H9 (cell line): ENCODE measurements at regions not wholly inside any gene's neighbourhood (a gene's known extent, or its start where the extent isn't known, plus 50 kb on each side); places are given as distances from the start of the nearest gene placed in this dataset.

Experiments
- DNase-seq: peaks from one replicate; pipeline ENCODE4 v3.0.0-alpha.2; 2017
- H2AFZ ChIP-seq: one replicate; pipeline ENCODE4 v1.6.1; 2013; ENCODE audit warnings: mild to moderate bottlenecking, low read length, control low read depth, moderate library complexity
- H2AK5ac ChIP-seq: 2 replicates; pipeline ENCODE4 v1.6.1; 2013; ENCODE audit warnings: low read length, control low read depth, mixed read lengths; ENCODE audit not compliant: insufficient read length
- H2BK120ac ChIP-seq: one replicate; pipeline ENCODE4 v1.6.1; 2013; ENCODE audit warnings: low read depth, mild to moderate bottlenecking, low read length, control low read depth, inconsistent platforms; ENCODE audit not compliant: poor library complexity, severe bottlenecking
- H2BK12ac ChIP-seq: 2 replicates; pipeline ENCODE4 v1.6.1; 2013; ENCODE audit warnings: low read length, control low read depth, mixed read lengths, low read depth; ENCODE audit not compliant: insufficient read length
- H2BK15ac ChIP-seq: 2 replicates; pipeline ENCODE4 v1.6.1; 2013; ENCODE audit warnings: low read depth, low read length, control low read depth
- H2BK20ac ChIP-seq: one replicate; pipeline ENCODE4 v1.6.1; 2013; ENCODE audit warnings: low read depth, mild to moderate bottlenecking, low read length, control low read depth, inconsistent platforms; ENCODE audit not compliant: poor library complexity, severe bottlenecking
- H2BK5ac ChIP-seq: 2 replicates; pipeline ENCODE4 v1.6.1; 2013; ENCODE audit warnings: low read length, control low read depth, mixed read lengths; ENCODE audit not compliant: insufficient read length
- H3K14ac ChIP-seq: 2 replicates; pipeline ENCODE4 v1.6.1; 2013; ENCODE audit warnings: low read length, control low read depth; ENCODE audit not compliant: insufficient read depth
- H3K18ac ChIP-seq: 2 replicates; pipeline ENCODE4 v1.6.1; 2013; ENCODE audit warnings: low read depth, mild to moderate bottlenecking, mixed read lengths, low read length, control low read depth; ENCODE audit not compliant: insufficient read length
- H3K23ac ChIP-seq: 2 replicates; pipeline ENCODE4 v1.6.1; 2013; ENCODE audit warnings: low read length, control low read depth, mixed read lengths, low read depth; ENCODE audit not compliant: insufficient read length
- H3K23me2 ChIP-seq: 2 replicates; pipeline ENCODE4 v1.6.1; 2013; ENCODE audit warnings: low read depth, mild to moderate bottlenecking, mixed read lengths, low read length, control low read depth; ENCODE audit not compliant: insufficient read length, poor library complexity, severe bottlenecking
- H3K27ac ChIP-seq: 2 replicates; pipeline ENCODE4 v1.5.1; 2013; ENCODE audit warnings: low read length, control low read depth, mixed read lengths, low read depth; ENCODE audit not compliant: insufficient read length
- H3K27me3 ChIP-seq: 2 replicates; pipeline ENCODE4 v1.6.1; 2013; ENCODE audit warnings: low read length, control low read depth, inconsistent platforms; ENCODE audit not compliant: insufficient read depth
- H3K4ac ChIP-seq: 2 replicates; pipeline ENCODE4 v1.6.1; 2013; ENCODE audit warnings: low read depth, mild to moderate bottlenecking, control low read depth, inconsistent platforms, low read length, moderate library complexity
- H3K4me1 ChIP-seq: 2 replicates; pipeline ENCODE4 v1.6.1; 2013; ENCODE audit warnings: low read length, control low read depth, inconsistent platforms; ENCODE audit not compliant: insufficient read depth
- H3K4me2 ChIP-seq: 2 replicates; pipeline ENCODE4 v1.6.1; 2013; ENCODE audit warnings: low read length, control low read depth, mixed read lengths; ENCODE audit not compliant: insufficient read length, insufficient read depth
- H3K56ac ChIP-seq: 2 replicates; pipeline ENCODE4 v1.6.1; 2013; ENCODE audit warnings: low read depth, mild to moderate bottlenecking, mixed read lengths, low read length, control low read depth; ENCODE audit not compliant: insufficient read length
- H3K79me1 ChIP-seq: 2 replicates; pipeline ENCODE4 v1.6.1; 2013; ENCODE audit warnings: low read depth, mild to moderate bottlenecking, moderate library complexity, low read length, control low read depth, inconsistent platforms; ENCODE audit not compliant: insufficient read depth, poor library complexity, severe bottlenecking
- H3K79me2 ChIP-seq: 2 replicates; pipeline ENCODE4 v1.6.1; 2013; ENCODE audit warnings: low read length, control low read depth, inconsistent platforms; ENCODE audit not compliant: insufficient read depth
- H3K9ac ChIP-seq: 2 replicates; pipeline ENCODE4 v1.6.1; 2013; ENCODE audit warnings: low read length, control low read depth, mixed read lengths; ENCODE audit not compliant: insufficient read length; ENCODE audit errors: extremely low read depth
- H3K9me3 ChIP-seq: one replicate; pipeline ENCODE4 v1.6.1; 2013; ENCODE audit warnings: low read depth, low read length, inconsistent platforms; ENCODE audit not compliant: control insufficient read depth
- H3T11ph ChIP-seq: one replicate; pipeline ENCODE4 v1.6.1; 2013; ENCODE audit warnings: mild to moderate bottlenecking, low read length, control low read depth, inconsistent platforms
- H4K20me1 ChIP-seq: one replicate; pipeline ENCODE4 v1.6.1; 2013; ENCODE audit not compliant: control insufficient read depth, insufficient read length, insufficient read depth
- H4K5ac ChIP-seq: 2 replicates; pipeline ENCODE4 v1.6.1; 2013; ENCODE audit warnings: low read depth, mild to moderate bottlenecking, mixed read lengths, low read length, control low read depth; ENCODE audit not compliant: insufficient read length
- H4K8ac ChIP-seq: replicated peaks from 2 replicates; pipeline ENCODE4 v1.6.1; 2013; ENCODE audit warnings: low read length, control low read depth, mixed read lengths, low read depth; ENCODE audit not compliant: insufficient read length
- H4K91ac ChIP-seq: 2 replicates; pipeline ENCODE4 v1.6.1; 2013; ENCODE audit warnings: low read depth, mild to moderate bottlenecking, moderate library complexity, mixed read lengths, low read length, control low read depth; ENCODE audit not compliant: insufficient read length
- H3K27ac Mint-ChIP-seq, 3 experiments: 2 replicates in 2 of 3; 3 replicates in 1 of 3; pipeline ENCODE4 v1.8.0; 2020 to 2021; ENCODE audit warnings: mixed read lengths in 3 of 3, mild to moderate bottlenecking in 1 of 3, moderate library complexity in 1 of 3
- H3K27me3 Mint-ChIP-seq: 2 replicates; pipeline ENCODE4 v1.8.0; 2021; ENCODE audit warnings: low read depth, mild to moderate bottlenecking, moderate library complexity, mixed read lengths
- H3K36me3 Mint-ChIP-seq, 3 experiments: 2 replicates in 2 of 3; 3 replicates in 1 of 3; pipeline ENCODE4 v1.8.0; 2020 to 2021; ENCODE audit warnings: low read depth in 3 of 3, mixed read lengths in 3 of 3; ENCODE audit not compliant: insufficient read depth in 1 of 3
- H3K4me1 Mint-ChIP-seq, 2 experiments: 2 replicates each; pipeline ENCODE4 v1.8.0; 2020; ENCODE audit warnings: mixed read lengths in 2 of 2
- H3K4me3 Mint-ChIP-seq, 2 experiments: 2 replicates in 1 of 2; 3 replicates in 1 of 2; pipeline ENCODE4 v1.8.0; 2020 to 2021; ENCODE audit warnings: mild to moderate bottlenecking in 2 of 2, mixed read lengths in 2 of 2, moderate library complexity in 1 of 2
- H3K9me3 Mint-ChIP-seq, 2 experiments: 2 replicates in 1 of 2; 3 replicates in 1 of 2; pipeline ENCODE4 v1.8.0; 2020; ENCODE audit warnings: mild to moderate bottlenecking in 2 of 2, mixed read lengths in 2 of 2, moderate library complexity in 1 of 2
- CTCF ChIP-seq: fragments of 200-600 bp; sonication (generic); conservative IDR thresholded peaks from 3 replicates; pipeline ENCODE4 v1.8.0; 2021; ENCODE audit warnings: antibody characterized with exemption, mild to moderate bottlenecking
- WGBS: extraction: QIAGEN DNeasy Blood & Tissue Kit; methylation state at CpG from one replicate; pipeline ENCODE4 v1.1.7; 2013; ENCODE audit warnings: missing lambda C conversion rate, low lambda C conversion rate, mixed read lengths; ENCODE audit not compliant: insufficient read length; ENCODE audit errors: extremely low coverage; 5-methylcytosine and 5-hydroxymethylcytosine counted together

- Mint-ChIP-seq H3K27ac (no peak overlapping the region), H3K36me3 (peaks cover 0 to 5% (median 0%) of the 10 kb centered on the region in 3 experiments; a peak in 2 of 7 replicates), H3K4me1 (peaks cover 0 to 3% of the 10 kb centered on the region in 2 experiments; a peak in 2 of 4 replicates), H3K27me3 (no peaks in the 10 kb centered on the region), H3K9me3 (peaks cover 0 to 7% of the 10 kb centered on the region in 2 experiments; a peak in 3 of 5 replicates), H3K4me3 (no peak overlapping the region)
- no peak overlapping the region for H2BK20ac ChIP-seq
- H3K4me2 ChIP-seq = no peak overlapping the region
- no peak for DNase-seq
- no peak overlapping the region for H3K27ac ChIP-seq
- no peak overlapping the region for H2AK5ac ChIP-seq
- no peak overlapping the region for H3K9ac ChIP-seq
- WGBS = no CpG with 5 or more reads among the region's 3 CpGs
- no peaks in the 10 kb centered on the region for H3K23me2 ChIP-seq
- no peak overlapping the region for H3K14ac ChIP-seq
- no peak overlapping the region for H4K5ac ChIP-seq
- no peak for TF ChIP-seq CTCF
- H3K4me1 ChIP-seq = no peaks in the 10 kb centered on the region
- H3K18ac ChIP-seq = no peak overlapping the region
- no peaks in the 10 kb centered on the region for H3K27me3 ChIP-seq
- no peaks in the 10 kb centered on the region for H4K20me1 ChIP-seq
- no peak overlapping the region for H2BK5ac ChIP-seq
- H4K91ac ChIP-seq = no peak overlapping the region
- no peaks in the 10 kb centered on the region for H3K79me2 ChIP-seq
- H2BK15ac ChIP-seq = no peak overlapping the region
- no peaks in the 10 kb centered on the region for H3K79me1 ChIP-seq
- no peak overlapping the region for H3K23ac ChIP-seq
- H3K56ac ChIP-seq = no peak overlapping the region
- H3K9me3 ChIP-seq = no peaks in the 10 kb centered on the region
- no peak overlapping the region for H3K4ac ChIP-seq
- H4K8ac ChIP-seq = no peak overlapping the region
- H2BK120ac ChIP-seq = no peak overlapping the region
- no peak overlapping the region for H3T11ph ChIP-seq
- no peak overlapping the region for H2BK12ac ChIP-seq
- H2AFZ ChIP-seq = no peak overlapping the region
Observed at GRCh38 chr17:53475002-53475401, 347.7 kb upstream of the KIF2B start.
